PC-3 (cell line): ENCODE measurements at regions not wholly inside any gene's neighbourhood (a gene's known extent, or its start where the extent isn't known, plus 50 kb on each side); places are given as distances from the start of the nearest gene placed in this dataset.
"Not testable (repeated sequence)": the region's sequence is repeated elsewhere in the genome, so short reads cannot be mapped to it uniquely, and the experiment has no call there.

ENCODE experiments used
- ATAC-seq: fragments of 200-7000 bp; cut with Tn5 transposase; 2 replicates; pipeline ENCODE4 v1.9.1; 2020; ENCODE audit warnings: mild to moderate bottlenecking, moderate library complexity
- BruUV-seq: library from RNA; stranded (reverse); fragments of 400-500 nt; replicated peaks from 2 replicates; lab custom pipeline; 2021; lab: Mats Ljungman, UMichigan
- CTCF ChIA-PET: fragments of 300-600 bp; sonication (Branson Sonifier 250); formaldehyde crosslinking; loops from one replicate; lab custom pipeline; 2022; ENCODE audit warnings: antibody characterized with exemption; lab: Charles Lee
- POLR2A ChIA-PET: fragments of 300-600 bp; sonication (Branson Sonifier 250); formaldehyde crosslinking; loops from one replicate; lab custom pipeline; 2022; ENCODE audit warnings: antibody characterized with exemption; ENCODE audit not compliant: unreplicated experiment; lab: Charles Lee
- DNase-seq: peaks from one replicate; pipeline ENCODE4 v3.0.0-alpha.2; 2015
- H2AFZ ChIP-seq: fragments of 300-600 bp; sonication (generic); 2 replicates; pipeline ENCODE4 v1.6.0; 2016; ENCODE audit warnings: antibody characterized with exemption, low read length
- H3F3A ChIP-seq: fragments of 300-600 bp; sonication (generic); one replicate; pipeline ENCODE4 v1.6.0; 2017; ENCODE audit warnings: antibody characterized with exemption, low read length, control low read depth, mild to moderate bottlenecking; ENCODE audit not compliant: unreplicated experiment
- H3K27ac ChIP-seq: fragments of 300-600 bp; sonication (generic); 2 replicates; pipeline ENCODE4 v1.5.1; 2016; ENCODE audit warnings: mild to moderate bottlenecking, low read length
- H3K27me3 ChIP-seq: fragments of 300-600 bp; sonication (generic); 2 replicates; pipeline ENCODE4 v1.6.1; 2016; ENCODE audit warnings: low read length, mixed read lengths
- H3K36me3 ChIP-seq: fragments of 300-600 bp; sonication (generic); 2 replicates; pipeline ENCODE4 v1.6.1; 2016; ENCODE audit warnings: low read depth, mixed run types, low read length, mixed read lengths
- H3K4me1 ChIP-seq: fragments of 300-600 bp; sonication (generic); 2 replicates; pipeline ENCODE4 v1.5.1; 2016; ENCODE audit warnings: low read length; ENCODE audit not compliant: insufficient read depth
- H3K4me2 ChIP-seq: fragments of 300-600 bp; sonication (generic); 2 replicates; pipeline ENCODE4 v1.6.0; 2016; ENCODE audit warnings: low read length
- H3K4me3 ChIP-seq: fragments of 300-600 bp; sonication (generic); 2 replicates; pipeline ENCODE4 v1.5.1; 2016; ENCODE audit warnings: mild to moderate bottlenecking, low read length, mixed read lengths
- H3K79me2 ChIP-seq: fragments of 300-600 bp; sonication (generic); 2 replicates; pipeline ENCODE4 v1.6.1; 2017; ENCODE audit warnings: low read length, mixed read lengths
- H3K9ac ChIP-seq: fragments of 300-600 bp; sonication (generic); 2 replicates; pipeline ENCODE4 v1.6.0; 2016; ENCODE audit warnings: mild to moderate bottlenecking, low read length
- H3K9me2 ChIP-seq: fragments of 300-600 bp; sonication (generic); replicated peaks from 2 replicates; pipeline ENCODE4 v1.6.1; 2016; ENCODE audit warnings: mixed run types, low read length, mixed read lengths
- H3K9me3 ChIP-seq: fragments of 300-600 bp; sonication (generic); 2 replicates; pipeline ENCODE4 v1.6.1; 2016; ENCODE audit warnings: low read length, mixed read lengths
- H4K20me1 ChIP-seq: fragments of 300-600 bp; sonication (generic); 2 replicates; pipeline ENCODE4 v1.6.1; 2016; ENCODE audit warnings: low read length, mixed read lengths
- EZH2 ChIP-seq: fragments of 300-600 bp; sonication (generic); IDR thresholded peaks from one replicate; pipeline ENCODE4 v1.6.1; 2017; ENCODE audit warnings: antibody characterized with exemption, mild to moderate bottlenecking, low read length; ENCODE audit not compliant: unreplicated experiment
- EZH2phosphoT487 ChIP-seq: fragments of 300-600 bp; sonication (generic); IDR thresholded peaks from 2 replicates; pipeline ENCODE4 v1.6.1; 2018; ENCODE audit warnings: mild to moderate bottlenecking, antibody characterized with exemption, low read length, borderline replicate concordance
- intact Hi-C: fragments of 100-400 bp; cut with micrococcal nuclease; formaldehyde crosslinking; loops from 2 replicates; pipeline ENCODE4 v1.9.0; 2023
- TF ChIP-seq, protein P1 (sequence below): fragments of 300-600 bp; sonication (generic); conservative IDR thresholded peaks from 2 replicates; pipeline ENCODE4 v1.5.1; 2017; ENCODE audit warnings: antibody characterized with exemption, low read depth, mild to moderate bottlenecking, low read length

DNA sequence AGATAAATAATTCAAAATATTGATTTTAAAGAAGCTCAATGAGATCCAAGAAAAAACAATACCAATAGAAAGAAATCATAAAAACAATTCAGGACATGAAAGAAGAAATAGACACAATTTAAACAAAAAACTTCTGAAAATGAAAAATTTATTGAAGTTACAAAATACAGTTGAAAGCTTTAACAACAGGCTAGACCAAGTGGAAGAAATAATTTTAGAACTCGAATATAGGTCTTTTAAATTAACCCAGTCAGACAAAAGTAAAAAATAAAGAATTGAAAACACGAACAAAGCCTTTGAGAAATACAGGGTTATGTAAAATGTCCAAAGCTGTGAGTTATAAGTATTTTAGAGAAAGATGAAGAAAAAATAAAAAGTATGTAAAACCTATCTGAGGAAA lies 152.4 kb upstream of the SMIM30 start:
- Histone ChIP-seq H3K79me2 (no peaks in the 10 kb centered on the region), H2AFZ (no peak overlapping the region), H3K4me2 (no peak overlapping the region), H3K4me3 (no peak overlapping the region), H3K27me3 (no peaks in the 10 kb centered on the region), H3F3A (no peaks in the 10 kb centered on the region), H3K27ac (no peak overlapping the region), H3K9me2 (no peaks in the 10 kb centered on the region), H3K9me3 (peaks cover 4% of the 10 kb centered on the region; the same call in 1 of the 2 replicates), H3K4me1 (no peaks in the 10 kb centered on the region), H3K36me3 (no peaks in the 10 kb centered on the region), H3K9ac (no peak overlapping the region), H4K20me1 (no peaks in the 10 kb centered on the region)
- DNase-seq (no peak), ATAC-seq (no peak)
- intact Hi-C loops: no loop called here
- no TSS peak for BruUV-seq
- ChIA-PET CTCF (no interaction called here), POLR2A (no interaction called here)
- TF ChIP-seq, protein P1, sequence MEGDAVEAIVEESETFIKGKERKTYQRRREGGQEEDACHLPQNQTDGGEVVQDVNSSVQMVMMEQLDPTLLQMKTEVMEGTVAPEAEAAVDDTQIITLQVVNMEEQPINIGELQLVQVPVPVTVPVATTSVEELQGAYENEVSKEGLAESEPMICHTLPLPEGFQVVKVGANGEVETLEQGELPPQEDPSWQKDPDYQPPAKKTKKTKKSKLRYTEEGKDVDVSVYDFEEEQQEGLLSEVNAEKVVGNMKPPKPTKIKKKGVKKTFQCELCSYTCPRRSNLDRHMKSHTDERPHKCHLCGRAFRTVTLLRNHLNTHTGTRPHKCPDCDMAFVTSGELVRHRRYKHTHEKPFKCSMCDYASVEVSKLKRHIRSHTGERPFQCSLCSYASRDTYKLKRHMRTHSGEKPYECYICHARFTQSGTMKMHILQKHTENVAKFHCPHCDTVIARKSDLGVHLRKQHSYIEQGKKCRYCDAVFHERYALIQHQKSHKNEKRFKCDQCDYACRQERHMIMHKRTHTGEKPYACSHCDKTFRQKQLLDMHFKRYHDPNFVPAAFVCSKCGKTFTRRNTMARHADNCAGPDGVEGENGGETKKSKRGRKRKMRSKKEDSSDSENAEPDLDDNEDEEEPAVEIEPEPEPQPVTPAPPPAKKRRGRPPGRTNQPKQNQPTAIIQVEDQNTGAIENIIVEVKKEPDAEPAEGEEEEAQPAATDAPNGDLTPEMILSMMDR: no peak
- no peak for TF ChIP-seq EZH2phosphoT487

DNA sequence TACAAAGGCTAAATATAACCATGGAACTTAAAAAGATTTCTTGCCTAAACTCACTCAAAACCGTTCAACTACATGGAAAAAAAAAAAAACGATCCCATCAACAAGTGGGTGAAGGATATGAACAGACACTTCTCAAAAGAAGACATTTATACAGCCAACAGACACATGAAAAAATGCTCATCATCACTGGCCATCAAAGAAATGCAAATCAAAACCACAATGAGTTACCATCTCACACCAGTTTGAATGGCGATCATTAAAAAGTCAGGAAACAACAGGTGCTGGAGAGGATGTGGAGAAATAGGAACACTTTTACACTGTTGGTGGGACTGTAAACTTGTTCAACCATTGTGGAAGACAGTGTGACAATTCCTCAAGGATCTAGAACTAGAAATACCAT lies 151.2 kb upstream of the SMIM30 start:
- BruUV-seq, H3K9me2 ChIP-seq, H3K4me1 ChIP-seq, H4K20me1 ChIP-seq, CTCF ChIA-PET, H3K9me3 ChIP-seq, DNase-seq, intact Hi-C loops, H2AFZ ChIP-seq, H3K27ac ChIP-seq, H3K36me3 ChIP-seq, POLR2A ChIA-PET, H3K4me2 ChIP-seq, H3K4me3 ChIP-seq, H3K27me3 ChIP-seq, ATAC-seq, H3K9ac ChIP-seq, H3F3A ChIP-seq, H3K79me2 ChIP-seq: not testable (repeated sequence)

DNA sequence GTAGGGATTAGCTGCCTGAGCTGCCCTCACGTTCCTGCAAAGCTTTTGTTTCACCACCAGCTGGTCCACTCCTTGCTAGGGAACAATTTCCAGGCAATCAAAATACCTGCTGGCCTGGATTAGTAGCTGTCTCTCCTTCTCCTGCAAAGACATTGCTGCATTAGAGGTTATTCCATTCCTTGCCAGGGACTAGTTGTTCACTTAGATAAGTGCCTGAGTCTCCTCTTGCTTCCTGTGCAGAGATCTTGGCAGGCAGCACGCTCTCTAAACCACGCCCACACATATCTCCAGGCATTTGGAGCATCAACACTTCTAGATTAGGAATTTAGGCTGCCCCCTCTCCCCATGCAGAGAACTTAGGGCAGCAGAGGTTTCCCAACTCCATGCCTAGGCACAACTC lies 150.4 kb upstream of the SMIM30 start:
- Histone ChIP-seq H3K27ac (no peak overlapping the region; the same call in 1 of the 2 replicates), H3F3A (no peaks in the 10 kb centered on the region), H2AFZ (no peak overlapping the region), H3K27me3 (no peaks in the 10 kb centered on the region), H3K9ac (no peak overlapping the region), H3K9me2 (no peaks in the 10 kb centered on the region), H3K36me3 (no peaks in the 10 kb centered on the region), H3K4me2 (no peak overlapping the region), H3K9me3 (no peaks in the 10 kb centered on the region), H3K4me1 (no peaks in the 10 kb centered on the region), H4K20me1 (no peaks in the 10 kb centered on the region), H3K79me2 (no peaks in the 10 kb centered on the region), H3K4me3 (no peak overlapping the region)
- TF ChIP-seq EZH2 (no peak), EZH2phosphoT487 (no peak)
- TF ChIP-seq, protein P1: no peak
- DNase-seq (no peak), ATAC-seq (no peak)
- CTCF ChIA-PET: no interaction called here
- intact Hi-C loops: no loop called here
- POLR2A ChIA-PET: no interaction called here
- no TSS peak for BruUV-seq
